ENCODE measurements at regions not wholly inside any gene's neighbourhood (a gene's known extent, or its start where the extent isn't known, plus 50 kb on each side); places are given as distances from the start of the nearest gene placed in this dataset.
"Not testable (repeated sequence)": the region's sequence is repeated elsewhere in the genome, so short reads cannot be mapped to it uniquely, and the experiment has no call there.

DNA sequence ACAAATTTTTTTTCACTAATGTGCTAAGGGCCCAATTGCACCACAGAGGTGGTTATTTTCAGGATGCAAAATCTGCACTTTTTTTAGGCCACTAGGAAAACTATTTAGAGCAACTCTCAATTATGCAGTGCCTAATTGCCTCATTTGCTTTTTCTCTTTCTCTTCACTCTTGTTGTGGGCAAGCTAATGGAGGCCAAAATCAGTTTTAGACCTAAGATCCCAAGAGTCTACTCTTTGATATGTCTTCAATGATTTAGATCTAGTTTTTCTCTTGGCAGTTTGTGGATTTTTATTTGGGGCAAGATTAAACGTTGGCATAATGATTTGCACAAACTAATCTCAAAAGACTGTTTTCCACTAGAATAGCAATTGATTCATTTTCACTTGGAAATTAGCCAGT lies 1996.9 kb downstream of the LRRC4C start:
- DNase-seq = no peak

DNA sequence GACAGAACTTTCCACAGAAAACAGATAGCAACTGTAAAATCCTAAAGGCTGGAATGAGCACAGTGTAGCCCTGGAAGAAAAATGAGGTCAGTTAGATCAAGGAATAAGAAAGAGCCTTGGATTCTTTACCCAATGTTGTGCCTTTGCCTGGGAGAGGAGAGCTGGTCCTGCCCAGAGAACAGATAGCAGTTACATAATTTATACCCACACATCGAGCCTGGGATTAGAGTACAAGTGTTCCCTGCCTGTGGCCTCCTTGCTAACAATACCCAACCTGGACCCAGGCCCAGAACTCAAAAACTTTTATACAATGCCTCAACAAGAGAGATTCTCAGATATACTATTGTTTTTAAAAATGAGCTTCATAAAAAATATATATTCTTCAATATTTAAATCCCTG lies 1998.4 kb downstream of the LRRC4C start:
- no peak for DNase-seq

DNA sequence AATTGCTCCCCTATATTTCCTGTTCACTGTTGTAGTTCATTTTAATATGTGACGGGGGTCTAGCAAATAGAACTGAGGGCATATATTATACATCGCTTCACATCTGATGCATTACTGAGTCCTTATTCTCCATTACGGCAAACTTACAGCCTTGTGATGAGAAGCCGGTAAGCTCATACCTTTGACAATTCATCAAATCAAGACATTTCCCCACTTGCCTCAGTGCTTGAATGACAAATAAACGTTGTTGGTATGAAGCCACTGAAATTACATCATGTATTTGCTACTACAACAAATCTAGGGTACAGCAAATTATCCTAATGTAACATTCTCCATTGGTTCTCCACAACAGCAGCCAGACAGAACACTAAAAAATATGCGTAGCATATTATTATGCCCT lies 1999.8 kb downstream of the LRRC4C start:
- no peak for DNase-seq

DNA sequence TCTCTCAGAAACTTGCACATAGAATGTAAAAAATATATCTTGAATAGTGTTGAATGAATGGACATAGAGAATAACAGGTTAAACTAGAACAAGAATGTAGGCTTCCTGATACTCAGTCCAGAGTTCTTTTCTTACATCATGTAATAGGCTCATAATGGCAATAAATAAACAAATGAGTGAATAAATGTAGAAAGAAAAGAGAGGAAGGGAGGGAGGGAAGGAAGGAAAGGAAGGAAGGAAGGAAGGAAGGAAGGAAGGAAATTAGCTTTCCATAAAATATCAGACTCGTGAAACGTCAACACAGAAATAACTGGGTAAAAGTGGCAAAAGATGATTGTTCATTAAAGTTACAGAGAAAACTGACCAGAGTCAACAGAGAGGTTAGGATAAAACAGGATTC lies 2001.0 kb downstream of the LRRC4C start:
- DNase-seq = no peak

DNA sequence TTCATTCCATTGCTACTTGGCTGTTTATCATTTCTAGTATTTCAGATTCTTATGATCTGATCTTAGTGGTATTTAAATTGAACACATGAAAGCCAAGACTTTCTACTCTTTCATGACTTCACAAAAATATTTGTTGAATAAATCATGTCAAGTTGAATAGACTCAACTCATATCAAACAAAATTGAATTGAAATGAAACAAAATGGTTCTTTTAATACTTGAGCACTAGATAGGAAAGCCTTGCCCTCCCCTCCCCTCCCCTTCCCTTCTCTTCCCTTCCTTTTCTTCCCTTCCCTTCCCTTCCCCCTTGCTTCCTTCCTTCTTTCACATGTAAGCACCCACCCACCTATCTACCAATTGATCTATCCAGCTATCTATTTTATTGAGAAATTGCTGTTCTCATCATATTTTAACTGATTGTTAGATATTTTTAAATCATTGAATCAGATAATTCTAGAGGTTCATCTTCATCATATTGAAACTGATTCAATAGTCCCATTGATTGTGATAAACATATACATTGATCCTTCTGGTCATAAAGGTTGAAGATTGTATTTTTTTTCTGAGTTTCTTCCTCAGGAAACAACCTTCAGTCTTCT lies 2015.9 kb downstream of the LRRC4C start:
- DNase-seq = no peak

DNA sequence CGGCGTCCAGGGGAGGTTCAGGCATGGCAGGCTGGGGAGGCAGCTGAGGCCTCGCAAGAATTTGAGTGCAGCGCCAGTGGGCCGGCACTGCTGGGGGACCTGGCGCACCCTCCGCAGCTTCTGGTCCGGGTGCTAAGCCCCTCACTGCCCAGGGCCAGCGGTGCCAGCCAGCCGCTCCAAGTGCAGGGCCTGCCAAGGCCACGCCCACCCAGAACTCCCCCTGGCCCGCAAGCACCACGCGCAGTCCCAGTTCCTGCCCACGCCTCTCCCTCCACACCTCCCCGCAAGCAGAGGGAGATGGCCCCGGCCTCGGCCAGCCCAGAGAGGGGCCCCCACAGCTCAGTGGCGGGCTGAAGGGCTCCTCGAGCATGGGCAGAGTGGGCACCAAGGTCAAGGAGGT lies 2017.3 kb downstream of the LRRC4C start:
- DNase-seq = no peak

DNA sequence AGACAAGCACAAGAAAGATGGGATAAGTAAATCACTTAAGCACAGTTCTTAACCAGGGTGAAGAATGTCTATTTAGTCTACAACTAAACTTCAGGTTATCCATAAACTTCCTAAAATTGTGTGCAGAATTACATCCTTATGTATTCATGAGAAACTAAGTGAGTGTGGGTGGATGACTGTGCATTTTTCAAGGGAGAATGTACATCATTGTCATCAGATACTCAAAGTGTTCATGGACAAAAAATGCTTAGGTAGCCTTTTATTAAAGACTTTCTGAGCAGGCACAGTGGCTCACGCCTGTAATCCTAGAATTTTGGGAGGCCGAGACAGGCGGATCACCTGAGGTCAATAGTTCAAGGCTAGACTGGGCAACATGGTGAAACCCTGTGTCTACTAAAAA lies 2023.8 kb downstream of the LRRC4C start:
- DNase-seq = no peak

DNA sequence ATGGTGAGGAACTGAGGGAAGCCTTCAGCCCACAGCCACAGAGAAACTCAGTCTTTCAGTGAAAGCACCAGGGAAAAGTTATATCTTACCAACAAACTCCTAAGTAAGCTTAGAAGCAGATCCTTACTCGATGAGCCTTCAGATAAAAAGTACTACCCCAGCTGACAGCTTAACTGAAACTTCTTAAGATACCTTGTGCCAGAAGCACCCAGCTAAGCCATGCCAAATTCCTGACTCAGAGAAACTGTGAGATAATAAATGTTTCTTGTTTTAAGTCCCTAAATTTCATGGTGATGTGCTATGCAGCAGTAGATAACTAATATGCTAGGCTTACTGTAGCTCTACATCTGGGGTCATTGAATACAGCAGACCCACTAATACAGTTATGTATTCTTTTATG lies 2025.0 kb downstream of the LRRC4C start:
- DNase-seq = no peak

DNA sequence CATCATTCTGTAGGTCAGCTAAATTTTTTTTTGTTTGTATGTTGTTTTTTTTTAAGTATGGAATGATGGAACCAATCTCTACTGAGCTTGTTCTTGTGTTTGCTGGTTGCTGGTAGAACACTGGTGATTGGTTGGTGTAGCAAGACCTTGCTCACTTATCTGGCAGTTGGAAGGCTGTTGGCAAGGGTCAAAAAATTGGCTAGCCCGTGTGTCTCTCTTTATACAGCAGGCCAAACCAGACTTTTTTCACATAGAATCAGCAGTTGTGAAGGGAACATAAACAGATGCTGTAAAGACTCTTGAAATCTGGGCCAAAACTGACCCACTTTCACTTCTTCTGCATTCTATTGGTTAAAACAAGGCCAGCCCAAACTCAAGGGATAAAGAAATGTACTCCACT lies 2026.5 kb downstream of the LRRC4C start:
- no peak for DNase-seq

DNA sequence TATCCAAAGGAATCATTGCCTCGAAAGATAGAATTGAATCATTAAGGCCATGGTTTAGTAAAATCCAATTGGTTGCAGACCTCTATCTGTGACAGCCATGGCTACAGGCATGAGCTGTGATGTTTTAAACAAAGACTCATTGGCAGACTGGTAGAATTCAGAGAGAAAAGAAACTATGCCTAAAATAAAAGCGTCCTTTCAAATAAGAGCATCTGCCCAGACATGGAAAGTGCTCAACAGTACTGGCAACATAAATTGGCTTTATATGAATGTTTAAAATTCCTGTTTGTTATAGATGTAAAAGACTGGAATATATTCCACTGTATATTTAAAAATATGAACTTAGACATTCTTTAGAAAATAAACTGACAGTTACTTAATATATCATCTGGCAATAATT lies 2034.2 kb downstream of the LRRC4C start:
- DNase-seq = no peak

DNA sequence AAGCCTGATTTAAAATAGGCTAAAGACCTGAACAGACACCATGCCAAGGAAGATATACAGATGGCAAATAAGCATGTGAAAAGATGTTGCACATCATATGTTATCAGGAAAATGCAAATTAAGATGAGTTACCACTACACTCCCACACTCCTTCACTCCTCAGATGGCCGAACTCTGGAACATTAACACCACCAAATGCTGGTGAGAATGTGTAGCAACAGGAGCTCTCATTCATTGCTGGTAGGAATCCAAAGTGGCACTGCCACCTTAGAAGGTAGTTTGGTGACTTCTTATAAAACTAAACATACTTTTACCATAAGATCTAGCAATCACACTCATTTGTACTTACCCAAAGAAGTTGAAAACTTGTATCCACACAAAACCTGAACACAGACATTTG lies 2047.3 kb downstream of the LRRC4C start:
- no peak for DNase-seq

DNA sequence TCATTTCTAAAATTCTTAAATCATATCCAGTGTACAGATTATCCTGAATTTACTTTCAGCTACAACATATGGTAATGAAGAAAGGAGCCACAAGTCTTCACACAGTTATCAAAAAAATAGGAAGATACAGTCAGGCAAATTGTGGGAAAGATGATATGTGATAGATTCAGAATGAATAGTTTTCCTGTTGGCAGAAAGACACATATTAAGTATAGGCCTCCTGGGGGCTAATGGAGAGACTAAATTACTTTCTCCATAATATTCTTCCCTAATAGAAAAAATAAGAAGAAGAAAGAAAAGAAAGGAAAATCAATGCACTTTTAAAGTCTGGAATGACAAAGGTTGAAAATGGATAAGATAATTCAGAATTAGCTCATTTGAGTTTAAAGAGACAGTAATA lies 2073.5 kb downstream of the LRRC4C start:
- no peak for DNase-seq

DNA sequence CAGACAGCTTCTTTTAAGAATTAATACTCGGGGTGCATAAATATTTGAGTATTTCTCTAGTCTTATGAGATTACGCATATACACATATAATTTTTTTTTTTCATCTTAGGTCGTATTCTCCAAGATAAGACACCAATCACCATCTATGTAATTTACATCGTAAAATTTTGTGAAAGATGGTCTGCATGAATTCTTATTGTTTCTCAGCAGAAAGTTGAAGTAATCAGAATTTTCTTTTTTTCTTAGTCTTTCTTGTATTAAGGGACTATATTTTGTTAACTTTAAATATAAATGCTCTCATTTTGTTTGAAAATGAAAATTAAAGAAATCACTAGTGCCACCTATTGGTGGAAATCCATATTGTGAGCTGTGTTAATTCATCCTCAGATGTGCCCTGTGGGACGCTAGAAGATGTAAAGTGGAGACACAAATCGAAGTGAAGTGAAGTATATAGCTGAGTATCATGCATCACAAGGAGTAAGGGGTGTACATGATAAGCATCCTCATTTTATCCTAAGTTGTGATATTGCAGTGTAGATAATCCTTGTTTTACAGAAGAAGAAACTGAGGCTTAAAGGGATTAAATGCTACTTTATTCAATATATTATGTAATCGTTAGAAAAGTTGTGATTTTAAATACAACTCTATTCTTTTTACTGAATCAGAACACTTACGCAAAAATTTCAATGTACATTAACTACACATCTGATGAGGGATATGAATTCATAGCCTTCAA lies 2084.3 kb downstream of the LRRC4C start:
- peak; percentile 1 for DNase-seq

DNA sequence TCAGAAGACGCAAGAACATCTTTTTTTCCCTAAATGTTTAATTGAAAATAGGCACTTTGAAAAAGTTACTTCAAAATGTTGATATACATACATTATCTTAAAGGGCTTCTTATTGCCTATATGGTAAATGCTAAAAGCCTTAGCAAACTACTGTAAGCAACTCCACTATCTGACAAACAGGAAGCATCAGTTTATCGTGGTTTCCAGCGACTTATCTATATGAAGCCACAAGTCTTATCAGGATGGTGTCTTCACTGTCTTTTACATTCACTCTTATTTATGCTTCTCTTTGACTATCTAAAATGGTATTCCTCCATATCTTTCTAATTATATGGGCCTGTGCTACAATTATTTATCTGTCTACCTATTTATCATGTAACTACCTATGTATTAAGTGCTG lies 2091.9 kb downstream of the LRRC4C start:
- no peak for DNase-seq

DNA sequence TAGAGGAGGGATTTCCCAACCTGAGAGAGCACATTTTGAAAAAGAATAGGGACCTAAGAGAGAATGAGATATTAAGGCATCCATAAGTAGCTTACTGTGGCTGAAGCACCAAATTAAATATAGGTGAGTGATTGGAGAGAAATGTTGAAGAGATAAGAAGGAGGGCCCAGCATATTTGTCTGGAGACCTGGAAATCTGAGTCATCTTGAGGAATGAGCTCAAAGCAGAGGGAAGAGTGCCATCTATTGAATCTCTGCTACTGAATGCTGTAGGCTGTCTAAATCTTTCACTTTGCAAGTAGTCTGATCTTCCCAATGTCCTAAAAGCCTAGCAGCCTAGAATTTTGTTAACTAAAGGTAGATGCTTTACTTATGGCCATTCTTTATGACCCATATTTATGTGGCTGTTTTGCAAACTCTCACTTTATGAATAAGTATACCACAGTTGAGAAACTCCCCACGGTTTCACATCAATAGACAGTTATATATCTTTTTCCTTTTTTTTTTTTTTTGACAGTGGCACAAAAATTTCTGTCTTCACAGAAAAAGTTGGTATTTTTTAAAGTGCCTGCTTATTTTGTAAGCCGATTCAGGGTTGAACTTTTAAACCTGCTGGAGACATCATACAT lies 2093.5 kb downstream of the LRRC4C start:
- no peak for DNase-seq

DNA sequence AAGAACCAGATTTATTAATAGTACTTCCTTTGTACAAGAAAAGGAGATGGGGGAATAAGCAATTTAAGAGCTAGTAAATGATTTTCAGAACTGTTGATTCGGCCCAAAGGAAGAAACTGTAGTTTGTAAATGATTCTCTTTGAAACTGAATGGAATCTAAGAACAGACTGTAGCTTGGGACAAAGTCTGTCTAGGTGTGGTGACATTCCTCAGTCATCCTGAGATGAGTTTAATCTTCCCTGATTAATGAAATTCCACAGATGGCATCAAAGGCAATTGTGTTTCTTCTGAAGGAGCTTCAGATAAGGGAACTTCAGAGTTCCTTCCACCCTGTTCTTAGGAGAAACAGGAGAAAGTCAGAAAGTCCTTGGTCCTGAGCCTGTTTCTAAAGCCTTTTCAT lies 2095.9 kb downstream of the LRRC4C start:
- no peak for DNase-seq

DNA sequence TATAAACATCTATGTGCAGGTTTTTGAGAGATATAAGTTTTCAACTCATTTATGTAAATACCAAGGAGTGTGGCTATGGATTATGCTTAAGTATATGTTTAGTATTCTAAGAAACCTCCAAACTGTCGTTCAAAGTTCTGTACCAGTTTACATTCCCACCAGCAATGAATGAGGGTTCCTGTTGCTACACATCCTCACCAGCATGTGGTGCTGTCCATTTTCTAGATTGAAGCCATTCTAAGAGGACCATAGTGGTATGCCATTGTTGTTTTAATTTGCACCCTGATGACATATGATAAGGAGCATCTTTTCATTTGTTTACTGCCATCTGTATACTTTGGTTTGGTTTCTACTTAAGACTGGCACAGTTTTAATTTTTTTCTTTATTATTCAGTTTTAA lies 2097.9 kb downstream of the LRRC4C start:
- DNase-seq = no peak

DNA sequence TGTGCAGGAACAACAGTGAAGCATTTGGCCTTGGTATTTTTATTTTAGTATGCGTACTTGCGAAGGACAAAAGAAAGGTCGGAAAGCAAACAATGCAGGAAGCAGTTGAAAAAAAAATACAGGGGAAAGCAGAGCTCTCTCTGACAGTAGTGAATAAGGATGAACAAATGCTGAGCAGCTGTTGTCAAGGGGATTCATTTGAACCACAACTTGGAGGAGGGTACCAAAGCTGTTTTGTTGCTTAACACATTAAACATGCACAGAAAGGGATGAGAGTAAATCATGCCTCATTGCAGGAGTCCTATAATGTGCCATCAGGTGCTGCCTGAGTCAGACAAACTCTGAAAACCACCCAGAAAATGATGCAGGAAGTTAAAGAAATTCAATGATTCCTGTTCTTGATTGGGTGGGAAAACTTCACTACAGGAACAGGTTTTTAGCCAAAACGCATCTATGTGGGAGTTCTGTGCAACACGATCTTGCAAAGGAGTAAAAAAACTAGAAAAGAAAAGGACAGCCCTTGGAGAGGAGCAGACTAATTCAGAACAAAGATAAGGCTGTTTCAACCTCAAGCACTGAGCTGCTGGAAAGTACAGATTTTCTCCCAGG lies 2113.5 kb downstream of the LRRC4C start:
- DNase-seq = no peak

DNA sequence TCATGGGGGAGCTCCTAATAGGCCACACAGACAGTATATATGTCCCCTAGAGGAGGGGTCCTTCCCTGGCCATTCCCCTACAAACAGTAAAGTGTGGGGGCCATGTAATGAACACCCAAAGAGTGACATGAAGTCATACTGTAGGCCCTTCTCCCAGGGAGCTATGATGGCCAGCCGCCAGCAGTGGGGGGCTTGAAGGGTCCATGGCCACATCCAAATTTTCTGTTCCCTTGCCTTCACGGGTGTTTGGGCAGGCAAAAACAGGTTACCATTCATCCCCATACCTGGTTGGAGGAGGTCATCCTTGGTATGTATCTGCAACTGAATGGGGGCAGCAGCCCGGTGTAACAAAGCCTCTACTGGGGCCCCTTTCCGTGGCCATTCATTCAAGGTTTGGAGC lies 2118.0 kb downstream of the LRRC4C start:
- DNase-seq = no peak

DNA sequence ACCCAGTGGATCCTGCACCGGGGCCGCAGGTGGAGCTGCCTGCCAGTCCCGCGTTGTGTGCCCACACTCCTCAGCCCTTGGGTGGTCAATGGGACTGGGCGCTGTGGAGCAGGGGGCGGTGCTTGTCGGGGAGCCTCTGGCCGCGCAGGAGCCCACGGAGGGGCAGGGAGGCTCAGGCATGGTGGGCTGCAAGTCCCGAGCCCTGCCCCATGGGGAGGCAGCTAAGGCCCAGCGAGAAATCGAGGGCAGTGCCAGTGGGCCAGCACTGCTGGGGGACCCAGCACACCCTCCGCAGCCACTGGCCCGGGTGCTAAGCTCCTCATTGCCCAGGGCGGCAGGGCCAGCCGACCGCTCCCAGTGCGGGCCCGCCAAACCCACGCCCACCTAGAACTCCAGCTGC lies 2126.4 kb downstream of the LRRC4C start:
- not testable (repeated sequence) for DNase-seq

DNA sequence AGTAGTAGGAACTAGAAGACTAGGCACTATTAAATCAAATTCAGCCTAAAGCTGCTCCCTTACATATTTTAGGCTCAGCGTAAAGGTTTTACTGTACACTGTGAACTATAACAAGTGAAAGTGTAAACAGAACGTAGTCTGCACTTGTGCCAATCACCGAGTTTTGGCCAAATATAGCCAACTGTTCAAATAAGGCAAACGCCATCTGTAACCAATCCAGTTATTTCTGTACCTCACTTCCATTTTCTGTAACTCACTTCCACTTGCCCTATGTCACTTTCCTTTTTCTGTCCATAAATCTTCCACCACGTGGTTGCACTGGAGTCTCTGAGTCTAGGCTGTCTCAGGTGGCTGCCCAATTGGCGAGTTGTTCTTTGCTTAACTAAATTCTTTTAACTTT lies 2132.2 kb downstream of the LRRC4C start:
- no peak for DNase-seq

DNA sequence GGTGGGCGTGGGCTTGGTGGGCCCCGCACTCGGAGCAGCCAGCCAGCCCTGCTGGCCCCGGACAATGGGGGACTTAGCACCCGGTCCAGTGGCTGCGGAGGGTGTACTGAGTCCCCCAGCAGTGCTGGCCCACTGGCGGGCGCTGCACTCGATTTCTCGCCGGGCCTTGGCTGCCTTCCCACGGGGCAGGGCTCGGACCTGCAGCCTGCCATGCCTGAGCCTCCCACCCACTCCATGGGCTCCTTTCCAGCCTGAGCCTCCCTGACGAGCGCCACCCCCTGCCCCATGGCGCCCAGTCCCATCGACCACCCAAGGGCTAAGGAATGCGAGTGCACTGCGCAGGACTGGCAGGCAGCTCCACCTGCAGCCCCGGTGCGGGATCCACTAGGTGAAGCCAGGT lies 2147.6 kb downstream of the LRRC4C start:
- not testable (repeated sequence) for DNase-seq

DNA sequence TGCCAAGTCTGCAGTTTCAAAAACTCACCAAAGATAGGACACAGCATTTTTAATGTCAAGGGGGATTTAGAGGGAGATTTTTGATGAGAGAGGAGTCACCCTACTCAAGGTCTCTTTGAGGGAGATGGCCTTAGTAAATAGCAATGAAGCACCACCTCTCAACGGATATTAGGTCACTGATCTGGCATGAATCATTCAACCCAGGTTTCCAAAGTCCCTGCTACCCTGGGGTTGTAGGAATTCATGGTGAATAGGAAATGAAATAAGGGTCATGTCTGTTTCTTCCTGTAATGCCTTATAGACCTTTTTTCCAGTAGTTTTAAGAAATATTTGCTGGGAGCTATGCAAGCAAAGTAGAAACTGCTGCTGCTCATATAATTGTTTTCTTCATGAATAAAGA lies 2154.9 kb downstream of the LRRC4C start:
- no peak for DNase-seq

DNA sequence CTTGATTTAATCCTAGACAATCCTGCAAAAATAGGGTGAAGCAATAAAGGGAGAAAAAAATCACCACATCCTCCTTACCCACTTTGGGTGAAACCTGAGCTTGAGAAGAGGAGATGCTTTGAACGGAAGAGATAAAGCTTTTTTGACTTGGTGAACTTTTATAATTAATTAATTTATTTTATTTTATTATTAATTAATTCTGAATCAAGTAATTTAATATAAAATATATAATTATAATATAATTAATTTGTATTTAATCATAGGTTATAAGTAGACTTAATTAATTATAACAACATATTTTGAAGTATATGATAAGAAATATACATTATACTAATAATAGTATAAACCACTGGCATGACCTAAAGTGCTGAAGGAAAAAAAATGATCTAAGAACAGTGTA lies 2164.8 kb downstream of the LRRC4C start:
- no peak for DNase-seq
